Smooth muscle cell (in vitro differentiated cells): ENCODE measurements at regions not wholly inside any gene's neighbourhood (a gene's known extent, or its start where the extent isn't known, plus 50 kb on each side); places are given as distances from the start of the nearest gene placed in this dataset.

ENCODE experiments used
- DNase-seq: peaks from one replicate; lab custom pipeline; 2025; ENCODE audit not compliant: unreplicated experiment; lab: John Stamatoyannopoulos, UW
- H2AFZ ChIP-seq: fragments of 200-600 bp; sonication (generic); 2 replicates; pipeline ENCODE4 v1.6.0; 2016; ENCODE audit warnings: antibody characterized with exemption, low read depth, mild to moderate bottlenecking
- H3F3A ChIP-seq: fragments of 200-600 bp; sonication (generic); 2 replicates; pipeline ENCODE4 v1.6.0; 2017; ENCODE audit warnings: antibody characterized with exemption, low read depth
- H3K27ac ChIP-seq: fragments of 200-600 bp; sonication (generic); 2 replicates; pipeline ENCODE4 v1.5.1; 2016; ENCODE audit warnings: low read depth, mild to moderate bottlenecking
- H3K27me3 ChIP-seq: fragments of 200-600 bp; sonication (generic); 2 replicates; pipeline ENCODE4 v1.6.1; 2016; ENCODE audit warnings: low read depth, mild to moderate bottlenecking
- H3K36me3 ChIP-seq: fragments of 200-600 bp; sonication (generic); 2 replicates; pipeline ENCODE4 v1.5.1; 2016; ENCODE audit warnings: low read depth
- H3K4me1 ChIP-seq: fragments of 200-600 bp; sonication (generic); 2 replicates; pipeline ENCODE4 v1.5.1; 2016; ENCODE audit warnings: low read depth
- H3K4me2 ChIP-seq: fragments of 200-600 bp; sonication (generic); 2 replicates; pipeline ENCODE4 v1.6.0; 2016; ENCODE audit warnings: mild to moderate bottlenecking
- H3K4me3 ChIP-seq: fragments of 200-600 bp; sonication (generic); 2 replicates; pipeline ENCODE4 v1.5.1; 2016; ENCODE audit warnings: mild to moderate bottlenecking
- H3K79me2 ChIP-seq: fragments of 200-600 bp; sonication (generic); 2 replicates; pipeline ENCODE4 v1.6.0; 2016; ENCODE audit warnings: low read depth, mild to moderate bottlenecking
- H3K9ac ChIP-seq: fragments of 200-600 bp; sonication (generic); 2 replicates; pipeline ENCODE4 v1.6.0; 2016; ENCODE audit warnings: low read depth
- H3K9me3 ChIP-seq: fragments of 200-600 bp; sonication (generic); replicated peaks from 2 replicates; pipeline ENCODE4 v1.5.1; 2016; ENCODE audit warnings: low read depth
- H4K20me1 ChIP-seq: fragments of 200-600 bp; sonication (generic); 2 replicates; pipeline ENCODE4 v1.6.0; 2016; ENCODE audit warnings: low read depth
- WGBS: methylation state at CpG from one replicate; pipeline ENCODE4 v1.1.7; 2016; ENCODE audit warnings: low lambda C conversion rate; 5-methylcytosine and 5-hydroxymethylcytosine counted together
- TF ChIP-seq, protein P1 (sequence below): fragments of 200-600 bp; sonication (generic); IDR thresholded peaks from 2 replicates; pipeline ENCODE4 v1.5.1; 2017; ENCODE audit warnings: borderline replicate concordance, mild to moderate bottlenecking, antibody characterized with exemption; ENCODE audit not compliant: insufficient read depth, poor library complexity, severe bottlenecking

DNA sequence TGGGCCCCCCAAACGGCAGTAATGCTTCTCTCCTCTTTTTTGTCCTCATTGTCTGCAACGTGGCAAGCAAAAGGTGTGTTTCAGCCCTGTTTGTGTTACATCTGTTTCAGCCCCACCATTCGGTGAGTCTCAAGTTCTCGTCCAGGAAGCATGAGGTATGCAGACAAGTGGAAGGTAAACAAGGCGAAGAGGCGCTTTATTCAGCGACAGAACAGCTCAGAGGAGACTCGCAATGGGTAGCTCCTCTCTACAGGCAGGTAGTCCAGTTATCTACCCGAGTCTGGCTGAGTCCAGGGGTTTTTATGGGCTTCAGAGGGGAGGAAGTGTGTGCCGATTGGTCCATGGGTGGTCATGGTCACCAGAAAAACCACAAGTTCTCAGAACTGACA is 733.4 kb upstream of the CDH7 start:
- H3K9me3 ChIP-seq, result no peaks in the 10 kb centered on the region
- H4K20me1 ChIP-seq, result no peaks in the 10 kb centered on the region
- no peak overlapping the region for H2AFZ ChIP-seq
- H3K4me2 ChIP-seq, result no peak overlapping the region
- H3K4me1 ChIP-seq, result no peaks in the 10 kb centered on the region
- H3K4me3 ChIP-seq, result no peak overlapping the region
- no peak overlapping the region for H3K9ac ChIP-seq
- H3K79me2 ChIP-seq, result no peaks in the 10 kb centered on the region
- 94% methylated on average over 10 of the region's 10 CpGs for WGBS
- H3K27me3 ChIP-seq, result no peaks in the 10 kb centered on the region
- no peaks in the 10 kb centered on the region for H3F3A ChIP-seq
- H3K27ac ChIP-seq, result no peak overlapping the region
- TF ChIP-seq, protein P1, sequence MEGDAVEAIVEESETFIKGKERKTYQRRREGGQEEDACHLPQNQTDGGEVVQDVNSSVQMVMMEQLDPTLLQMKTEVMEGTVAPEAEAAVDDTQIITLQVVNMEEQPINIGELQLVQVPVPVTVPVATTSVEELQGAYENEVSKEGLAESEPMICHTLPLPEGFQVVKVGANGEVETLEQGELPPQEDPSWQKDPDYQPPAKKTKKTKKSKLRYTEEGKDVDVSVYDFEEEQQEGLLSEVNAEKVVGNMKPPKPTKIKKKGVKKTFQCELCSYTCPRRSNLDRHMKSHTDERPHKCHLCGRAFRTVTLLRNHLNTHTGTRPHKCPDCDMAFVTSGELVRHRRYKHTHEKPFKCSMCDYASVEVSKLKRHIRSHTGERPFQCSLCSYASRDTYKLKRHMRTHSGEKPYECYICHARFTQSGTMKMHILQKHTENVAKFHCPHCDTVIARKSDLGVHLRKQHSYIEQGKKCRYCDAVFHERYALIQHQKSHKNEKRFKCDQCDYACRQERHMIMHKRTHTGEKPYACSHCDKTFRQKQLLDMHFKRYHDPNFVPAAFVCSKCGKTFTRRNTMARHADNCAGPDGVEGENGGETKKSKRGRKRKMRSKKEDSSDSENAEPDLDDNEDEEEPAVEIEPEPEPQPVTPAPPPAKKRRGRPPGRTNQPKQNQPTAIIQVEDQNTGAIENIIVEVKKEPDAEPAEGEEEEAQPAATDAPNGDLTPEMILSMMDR, result no peak
- DNase-seq, result no peak
- no peaks in the 10 kb centered on the region for H3K36me3 ChIP-seq

DNA sequence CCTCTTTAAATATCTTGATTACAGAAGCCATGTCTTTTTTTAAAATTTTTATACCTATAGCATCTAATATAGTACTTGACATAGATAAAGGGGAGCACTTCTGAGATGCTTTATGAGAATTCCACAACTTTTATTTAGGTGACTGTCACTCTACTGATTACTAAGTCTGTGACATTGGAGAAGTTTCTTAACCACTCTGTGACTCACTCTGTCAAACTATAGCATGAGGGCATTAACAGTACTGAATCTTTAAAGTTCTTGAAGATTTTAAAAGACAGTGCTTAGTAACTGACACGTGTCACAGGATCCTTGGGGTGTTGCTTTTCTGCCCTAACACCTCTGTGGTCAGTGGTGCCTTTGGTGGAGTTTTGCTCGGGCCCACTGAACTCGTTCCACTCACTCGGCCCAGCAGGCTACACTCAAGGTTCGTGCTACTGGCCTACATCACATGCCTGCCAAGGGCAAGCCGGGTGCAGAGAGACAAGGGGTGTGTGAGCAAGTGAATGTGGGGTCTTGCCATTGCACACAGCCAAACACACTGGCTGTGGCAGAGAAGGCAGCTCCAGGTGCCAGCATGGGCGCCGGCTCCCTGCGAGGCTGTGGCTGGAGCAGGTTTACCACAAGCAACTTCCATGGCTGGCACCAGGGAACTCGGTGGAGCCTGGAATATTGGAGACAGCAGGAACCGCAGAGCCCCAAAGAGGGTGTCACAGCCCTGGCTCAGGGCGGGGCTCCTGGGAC is 734.0 kb upstream of the CDH7 start:
- Histone ChIP-seq H3K9ac (no peak overlapping the region), H2AFZ (no peak overlapping the region), H3K27me3 (no peaks in the 10 kb centered on the region), H3F3A (no peaks in the 10 kb centered on the region), H4K20me1 (no peaks in the 10 kb centered on the region), H3K36me3 (no peaks in the 10 kb centered on the region), H3K4me3 (no peak overlapping the region), H3K9me3 (no peaks in the 10 kb centered on the region), H3K4me2 (no peak overlapping the region), H3K27ac (no peak overlapping the region), H3K4me1 (no peaks in the 10 kb centered on the region), H3K79me2 (no peaks in the 10 kb centered on the region)
- TF ChIP-seq, protein P1, result no peak
- DNase-seq, result no peak
- 85% methylated on average over 12 of the region's 12 CpGs for whole genome bisulfite sequencing

DNA sequence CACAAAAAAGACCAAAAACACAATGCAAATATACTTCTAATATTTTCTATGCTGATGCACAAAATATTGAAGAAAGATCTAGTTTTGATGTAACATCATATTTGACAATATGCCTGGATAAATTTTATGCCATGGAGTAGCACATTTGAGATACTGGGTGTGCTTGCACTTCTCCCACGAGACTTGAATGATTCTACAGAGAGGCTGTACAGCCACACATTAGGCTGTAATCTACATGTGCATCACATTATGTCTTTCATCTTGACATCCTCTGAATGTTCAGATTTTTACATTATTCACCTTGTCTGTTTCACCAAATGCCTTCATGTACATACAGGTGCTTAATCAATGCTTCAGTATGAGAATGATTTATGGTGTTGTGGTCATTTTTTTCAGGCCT is 756.4 kb upstream of the CDH7 start:
- Histone ChIP-seq H3K4me2 (no peak overlapping the region), H2AFZ (no peak overlapping the region), H3F3A (no peaks in the 10 kb centered on the region), H3K27ac (no peak overlapping the region), H3K9me3 (no peaks in the 10 kb centered on the region), H3K9ac (no peak overlapping the region), H3K4me1 (no peaks in the 10 kb centered on the region), H3K79me2 (no peaks in the 10 kb centered on the region), H3K4me3 (no peak overlapping the region), H3K36me3 (no peaks in the 10 kb centered on the region), H3K27me3 (no peaks in the 10 kb centered on the region), H4K20me1 (no peaks in the 10 kb centered on the region)
- DNase-seq, result no peak
- 86% methylated on average over 1 of the region's 1 CpG for WGBS
- TF ChIP-seq, protein P1, result no peak

DNA sequence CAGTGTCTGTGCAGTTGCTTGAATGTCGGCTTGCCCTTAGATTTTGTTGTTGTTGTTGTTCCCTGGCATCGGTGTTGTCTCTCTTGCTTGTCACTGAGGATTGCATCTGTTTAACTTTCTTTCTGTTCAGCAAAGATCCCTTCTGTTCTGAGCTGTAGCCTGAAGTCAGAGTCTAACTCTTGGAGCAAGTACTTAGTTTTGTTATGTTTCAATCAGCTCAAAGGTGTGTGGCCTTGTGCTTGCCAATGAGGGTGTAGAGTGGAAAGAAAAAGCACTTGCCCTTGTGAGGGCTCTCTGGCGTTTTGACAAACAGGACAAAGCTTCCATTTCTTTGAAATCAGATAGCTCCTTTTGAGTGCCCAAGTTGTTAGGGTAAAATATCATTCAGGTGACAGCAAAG is 757.1 kb upstream of the CDH7 start:
- no peaks in the 10 kb centered on the region for H3K36me3 ChIP-seq
- TF ChIP-seq, protein P1, result no peak
- WGBS, result 85% methylated on average over 3 of the region's 3 CpGs
- no peak overlapping the region for H2AFZ ChIP-seq
- no peaks in the 10 kb centered on the region for H4K20me1 ChIP-seq
- no peak overlapping the region for H3K4me3 ChIP-seq
- H3K27ac ChIP-seq, result no peak overlapping the region
- H3K9ac ChIP-seq, result no peak overlapping the region
- no peaks in the 10 kb centered on the region for H3K9me3 ChIP-seq
- no peak for DNase-seq
- no peaks in the 10 kb centered on the region for H3K27me3 ChIP-seq
- no peaks in the 10 kb centered on the region for H3K79me2 ChIP-seq
- H3K4me2 ChIP-seq, result no peak overlapping the region
- H3K4me1 ChIP-seq, result no peaks in the 10 kb centered on the region
- H3F3A ChIP-seq, result no peaks in the 10 kb centered on the region
